Activated CD8-positive, alpha-beta memory T cell treated with anti-CD3 and anti-CD28 coated beads for 36 hours (primary cell): ENCODE measurements at regions not wholly inside any gene's neighbourhood (a gene's known extent, or its start where the extent isn't known, plus 50 kb on each side); places are given as distances from the start of the nearest gene placed in this dataset.

Source experiments
- CTCF ChIA-PET: fragments of 350-600 bp; sonication (Branson Sonifier 250); formaldehyde crosslinking; loops from one replicate; lab custom pipeline; 2021; ENCODE audit warnings: antibody characterized with exemption; lab: Charles Lee
- POLR2A ChIA-PET: fragments of 350-600 bp; sonication (Branson Sonifier 250); formaldehyde crosslinking; loops from one replicate; lab custom pipeline; 2021; ENCODE audit warnings: antibody characterized with exemption; lab: Charles Lee

- POLR2A ChIA-PET, result no interaction called here
- CTCF ChIA-PET, result no interaction called here
Measured at GRCh38 chr16:27123795-27124409, 57.2 kb downstream of the C16orf82 start.

GRCh38 chr16:27127308-27127707 is 60.6 kb downstream of the C16orf82 start:
- CTCF ChIA-PET, result interaction anchor here (1.5 kb wide), 1 partner anchor 29 kb away, joined by 3 read pairs; no protein-coding TSS in a partner anchor
- POLR2A ChIA-PET, result no interaction called here

GRCh38 chr16:27129401-27129800 is 62.7 kb downstream of the C16orf82 start:
- CTCF ChIA-PET, result no interaction called here
- POLR2A ChIA-PET, result no interaction called here

GRCh38 chr16:27138257-27138656 is 65.1 kb upstream of the KDM8 start:
- POLR2A ChIA-PET, result no interaction called here

GRCh38 chr16:27145630-27146029 is 57.7 kb upstream of the KDM8 start:
- POLR2A ChIA-PET, result no interaction called here

More at GRCh38 chr16:27138257-27138656, 65.1 kb upstream of the KDM8 start:
- CTCF ChIA-PET, result no interaction called here

GRCh38 chr16:27149986-27150385 is 53.3 kb upstream of the KDM8 start:
- CTCF ChIA-PET, result no interaction called here
- POLR2A ChIA-PET, result no interaction called here

More at GRCh38 chr16:27145630-27146029, 57.7 kb upstream of the KDM8 start:
- CTCF ChIA-PET, result no interaction called here

GRCh38 chr16:27152121-27152520 is 51.2 kb upstream of the KDM8 start:
- ChIA-PET CTCF (interaction anchor here (0.9 to 2.0 kb wide), 2 partner anchors 22 to 27 kb away, joined by 3 to 5 read pairs; no protein-coding TSS in a partner anchor), POLR2A (no interaction called here)

- POLR2A ChIA-PET, result interaction anchor here (0.7 kb wide), 1 partner anchor 215 kb away, joined by 3 read pairs; no protein-coding TSS in a partner anchor
- CTCF ChIA-PET, result interaction anchor here (0.9 to 2.0 kb wide), 4 partner anchors 22 to 362 kb away, joined by 3 to 8 read pairs (median 4); no protein-coding TSS in a partner anchor
Measured at GRCh38 chr16:27152801-27153200, 50.5 kb upstream of the KDM8 start.
